GM21447 (cell line): ENCODE measurements at regions not wholly inside any gene's neighbourhood (a gene's known extent, or its start where the extent isn't known, plus 50 kb on each side); places are given as distances from the start of the nearest gene placed in this dataset.
"Not testable (repeated sequence)": the region's sequence is repeated elsewhere in the genome, so short reads cannot be mapped to it uniquely, and the experiment has no call there.

ENCODE experiments used
- ATAC-seq: cut with Tn5 transposase; IDR thresholded peaks from one replicate; pipeline ENCODE4 v1.9.1; 2021; ENCODE audit not compliant: unreplicated experiment

DNA sequence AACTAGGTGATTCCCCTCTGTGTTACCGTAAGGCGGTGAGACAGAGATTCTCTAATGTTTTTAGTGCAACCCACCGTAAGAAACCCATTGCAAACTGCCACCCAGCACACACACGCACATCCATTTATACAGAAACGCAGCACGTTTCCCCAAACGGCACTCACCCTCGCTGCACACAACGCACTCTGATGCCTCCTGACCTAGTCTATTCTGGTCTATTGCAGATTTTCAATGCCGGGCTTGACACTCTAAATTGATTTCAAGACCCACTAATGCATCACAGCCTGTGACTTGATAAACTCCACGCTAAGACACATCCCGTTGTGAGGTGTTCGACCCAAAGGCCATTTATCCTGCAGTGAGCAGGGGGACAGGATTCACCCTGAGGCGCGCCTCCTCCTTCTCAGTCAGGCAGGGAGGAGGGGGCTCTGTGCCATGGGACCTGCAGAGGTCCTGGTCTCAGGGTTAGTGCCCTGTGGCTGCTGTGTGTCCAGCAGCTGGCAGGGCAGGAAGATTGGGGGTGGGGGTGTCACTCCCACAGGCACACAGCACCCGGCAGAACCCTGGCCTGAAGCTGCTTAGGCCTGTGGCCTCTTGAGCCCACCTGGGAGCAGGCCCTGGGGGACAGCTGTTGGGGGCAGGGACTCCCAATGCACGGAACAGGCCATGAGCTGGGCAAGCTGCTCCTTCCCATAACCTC, 335.6 kb downstream of the PREX1 start:
- no peak for ATAC-seq

GRCh38 chr20:48490961-48491831, 336.6 kb downstream of the PREX1 start:
- no peak for ATAC-seq

DNA sequence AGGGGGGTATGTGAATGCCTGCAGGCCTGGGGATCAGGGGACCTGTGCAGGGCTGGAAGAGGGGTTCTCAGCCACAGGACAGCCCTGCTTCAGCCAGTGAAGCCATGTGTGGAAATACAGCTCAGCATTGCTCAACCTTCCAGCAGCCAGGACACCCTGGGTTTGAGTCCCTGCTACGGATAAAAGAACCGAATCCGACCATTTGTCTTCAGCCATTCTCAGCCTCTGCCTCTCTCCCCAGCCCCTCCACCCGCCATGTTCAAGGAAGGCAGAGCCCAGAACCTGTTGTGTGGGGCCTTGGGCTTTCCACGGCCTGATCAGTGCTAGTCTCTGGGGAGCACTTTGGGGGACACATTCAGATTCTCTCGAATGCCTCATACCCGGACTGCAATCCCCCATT, 337.5 kb downstream of the PREX1 start:
- not testable (repeated sequence) for ATAC-seq

GRCh38 chr20:48489656-48490055, 338.1 kb downstream of the PREX1 start:
- ATAC-seq, result no peak

DNA sequence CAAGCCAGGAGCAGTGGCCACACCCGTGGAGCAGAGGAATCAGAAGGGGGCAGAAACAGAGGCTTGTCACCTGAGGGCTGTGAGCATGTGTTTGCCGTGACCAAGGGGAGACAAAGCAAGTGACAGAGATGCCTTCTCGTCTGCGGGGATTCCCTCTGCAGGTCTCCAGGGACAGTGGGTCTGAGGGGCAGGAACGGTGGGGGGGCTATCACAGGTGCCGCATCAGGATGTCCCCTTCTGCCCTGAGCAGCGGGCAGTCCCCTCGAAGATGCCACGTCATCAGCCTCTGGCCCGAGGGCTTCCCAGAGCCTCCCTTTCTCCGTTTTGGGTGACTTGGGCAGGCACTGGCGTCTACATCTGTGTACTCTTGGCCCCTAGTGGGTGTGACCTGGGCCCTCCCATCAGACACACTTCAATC, 338.7 kb downstream of the PREX1 start:
- peak; percentile 28 for ATAC-seq

DNA sequence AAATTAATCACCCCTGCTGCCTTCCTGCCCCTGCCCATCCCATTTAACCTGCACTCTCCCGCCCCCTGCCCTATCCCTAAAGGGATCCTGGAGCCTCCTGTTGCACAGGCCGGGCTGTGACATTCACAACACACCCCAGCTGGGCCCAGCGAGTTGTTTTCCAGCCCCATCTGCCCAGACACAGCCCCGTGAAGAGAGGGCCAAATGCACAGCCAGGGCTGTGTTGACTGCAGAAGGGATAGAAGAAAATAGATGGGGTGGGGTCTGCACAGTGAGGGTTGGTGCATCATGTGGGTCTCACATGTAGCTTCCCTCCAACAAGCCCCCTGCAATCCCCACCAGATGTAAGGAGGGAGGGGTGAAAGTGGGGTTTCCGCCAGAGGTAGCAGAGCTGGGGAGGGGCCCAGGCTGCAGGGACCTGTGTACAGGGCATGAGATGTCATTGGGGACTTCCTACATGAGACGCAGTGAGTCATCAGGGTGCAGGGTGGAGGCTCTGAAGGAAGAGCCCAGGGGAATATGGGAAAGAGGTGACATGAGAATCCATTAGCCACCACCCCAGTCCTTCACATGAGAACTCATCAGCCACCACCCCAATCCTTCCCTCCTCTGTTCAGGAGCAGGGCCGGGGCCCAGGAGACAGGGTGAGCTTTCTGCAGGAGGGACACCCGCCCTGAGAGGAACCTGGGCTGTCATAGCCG, 339.3 kb downstream of the PREX1 start:
- ATAC-seq, result peak; percentile 63

GRCh38 chr20:48486065-48486464, 341.7 kb downstream of the PREX1 start:
- ATAC-seq, result no peak

GRCh38 chr20:48485153-48485552, 342.6 kb downstream of the PREX1 start:
- not testable (repeated sequence) for ATAC-seq

DNA sequence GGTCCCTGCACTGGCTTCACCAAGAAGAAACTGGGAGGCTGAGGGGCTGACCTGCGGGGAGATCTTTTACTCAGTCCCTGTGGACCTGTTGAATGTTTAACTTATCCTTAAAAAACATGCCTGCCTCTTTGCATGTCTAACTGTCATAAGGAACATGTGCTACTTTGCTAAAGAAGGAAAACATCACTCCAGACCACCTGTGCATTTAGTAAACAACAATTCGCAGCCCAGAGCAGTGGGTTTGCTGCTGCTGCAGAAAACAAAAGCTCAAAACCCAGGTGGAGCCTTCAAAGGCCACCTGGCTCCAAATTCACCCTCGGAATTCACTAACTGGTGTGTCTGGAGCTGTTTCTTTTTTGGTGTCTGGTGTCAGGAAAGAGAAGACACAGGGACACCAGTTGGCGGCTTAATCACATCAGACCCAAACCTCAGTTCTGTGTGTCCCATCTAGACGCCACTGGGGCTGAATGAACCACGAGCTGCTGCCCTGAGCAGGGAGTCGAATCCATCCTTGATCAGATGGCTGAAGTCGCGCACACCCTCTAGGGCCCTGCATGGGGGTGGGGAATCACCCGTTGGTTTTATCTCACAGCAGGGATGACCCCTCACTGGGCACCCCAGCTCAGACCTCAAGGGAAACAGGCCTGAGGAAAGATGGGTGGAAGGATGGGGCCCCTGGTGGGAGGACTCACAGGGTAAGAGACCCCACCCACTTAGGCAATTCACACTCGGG, 344.3 kb downstream of the PREX1 start:
- ATAC-seq, result no peak

- ATAC-seq, result no peak
Observed at GRCh38 chr20:48482790-48483189, 345.0 kb downstream of the PREX1 start.

DNA sequence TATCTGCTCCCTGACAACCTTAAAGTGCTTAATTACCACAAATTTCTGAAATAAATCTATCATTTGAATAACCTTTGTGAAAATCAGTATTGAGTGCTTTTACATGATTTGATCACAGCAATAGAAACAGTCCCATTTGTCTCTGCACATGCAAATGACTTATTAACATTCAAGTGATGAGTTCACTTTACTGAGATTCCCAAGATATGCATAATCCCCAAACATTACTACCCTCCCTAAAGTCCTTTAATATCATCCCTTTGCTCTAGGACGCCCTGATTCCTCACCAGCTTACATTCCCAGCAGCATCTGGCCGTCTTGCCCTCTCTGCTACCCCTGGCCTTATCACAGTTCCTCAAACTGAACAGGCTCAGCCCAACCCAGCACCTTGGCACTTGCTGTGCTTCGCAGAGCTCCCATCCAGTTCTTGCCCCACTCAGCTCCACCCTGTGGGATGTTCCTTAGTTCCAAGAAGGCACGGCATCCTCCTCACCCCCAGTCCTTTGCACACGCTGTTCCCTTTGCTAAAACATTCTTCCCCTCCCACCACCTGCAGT, 347.5 kb downstream of the PREX1 start:
- no peak for ATAC-seq

DNA sequence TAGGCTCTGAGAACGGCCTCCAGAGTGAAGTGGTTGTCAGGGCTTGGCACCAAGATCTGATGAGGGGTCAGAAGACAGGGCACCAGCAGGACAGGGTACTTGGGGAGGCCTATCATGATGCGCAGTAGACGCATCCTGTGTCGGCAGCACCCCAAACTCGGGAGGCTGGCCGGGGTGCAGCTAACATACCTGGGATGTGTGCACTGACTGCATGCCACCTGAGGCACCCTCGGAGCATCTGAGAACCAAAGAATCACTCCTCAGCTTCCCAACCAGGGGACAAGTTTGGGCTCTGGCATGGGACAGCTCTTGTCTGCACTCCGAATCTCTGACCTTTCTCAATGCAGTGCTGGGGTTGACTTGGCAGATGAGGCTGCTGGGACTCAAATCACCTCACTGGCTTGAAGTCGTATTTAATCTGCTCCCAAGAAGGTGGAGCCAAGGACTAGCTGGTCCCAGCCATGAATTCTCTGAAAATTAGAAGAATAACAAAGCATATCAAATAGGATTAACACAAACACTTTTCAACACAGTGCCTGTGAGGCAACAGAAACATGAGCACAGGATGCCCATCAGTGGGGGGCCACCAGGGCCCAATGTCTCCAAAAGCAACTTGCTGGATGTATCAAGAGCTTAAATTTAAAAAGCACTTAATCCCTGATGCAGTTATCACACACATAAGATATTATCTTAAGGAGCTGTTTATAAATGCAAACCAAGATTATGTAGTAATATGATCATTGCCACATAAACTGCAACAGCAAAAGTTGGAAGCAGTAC, 348.8 kb downstream of the PREX1 start:
- ATAC-seq, result no peak

DNA sequence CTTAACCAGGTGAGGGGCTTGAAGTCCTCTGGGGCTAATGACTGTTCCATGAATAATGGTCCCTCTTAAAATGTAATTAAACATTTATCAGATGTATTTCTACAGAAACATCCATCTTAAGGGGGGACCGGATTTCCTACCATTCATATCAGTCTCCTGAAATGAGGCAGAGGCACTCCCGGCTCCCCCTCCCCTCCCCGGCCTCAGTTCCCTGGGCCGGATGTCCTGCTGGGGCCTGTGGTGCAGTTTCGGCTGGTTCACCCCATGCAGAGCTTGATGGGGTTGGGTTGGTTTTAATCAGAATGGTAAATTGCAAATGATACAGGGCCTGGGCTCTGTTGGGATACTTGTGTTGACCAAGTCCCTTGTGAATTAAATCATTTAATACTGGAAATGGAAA, 349.4 kb downstream of the PREX1 start:
- no peak for ATAC-seq

- no peak for ATAC-seq
Observed at GRCh38 chr20:48476854-48477253, 350.9 kb downstream of the PREX1 start.

DNA sequence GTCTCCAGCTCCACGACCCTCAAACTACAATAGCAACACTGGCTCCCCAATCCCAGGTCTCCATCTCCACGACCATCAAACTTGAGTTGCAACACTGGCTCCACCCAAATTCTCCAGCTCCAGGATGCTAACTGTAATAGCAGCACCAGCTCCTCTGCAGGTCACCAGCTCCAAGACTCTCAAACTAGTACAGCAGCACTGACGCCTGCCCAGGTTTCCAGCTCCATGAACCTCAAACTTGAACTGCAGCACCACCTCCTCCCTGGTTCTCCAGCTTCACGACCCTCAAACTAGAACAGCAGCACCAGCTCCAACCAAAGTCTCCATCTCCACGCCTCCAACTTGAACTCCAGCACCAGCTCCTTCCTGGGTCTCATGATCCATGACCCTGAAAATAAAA, 353.8 kb downstream of the PREX1 start:
- no peak for ATAC-seq

GRCh38 chr20:48471759-48472408, 355.9 kb downstream of the PREX1 start:
- no peak for ATAC-seq

DNA sequence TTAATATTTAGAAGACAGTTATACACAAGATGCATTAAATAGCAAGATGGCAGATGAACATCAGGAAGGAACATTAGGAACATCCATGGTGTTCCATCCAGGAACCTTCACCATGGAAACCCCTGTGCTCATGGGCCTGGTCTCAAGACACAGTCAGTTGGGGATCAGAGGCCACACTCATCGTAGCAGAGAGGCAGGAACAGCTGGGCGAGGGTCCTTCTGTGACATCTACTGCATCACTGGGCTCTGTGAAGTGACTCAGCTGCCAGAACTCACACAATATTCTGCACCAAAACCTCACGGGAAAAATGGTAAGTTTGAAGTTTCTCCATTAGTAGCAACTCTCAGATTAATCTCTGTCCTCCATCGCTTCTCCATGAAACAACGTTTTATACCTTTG, 356.6 kb downstream of the PREX1 start:
- no peak for ATAC-seq

GRCh38 chr20:48470141-48470540, 357.7 kb downstream of the PREX1 start:
- no peak for ATAC-seq

- no peak for ATAC-seq
Observed at GRCh38 chr20:48469026-48469425, 358.8 kb downstream of the PREX1 start.
